ENCODE measurements at regions not wholly inside any gene's neighbourhood (a gene's known extent, or its start where the extent isn't known, plus 50 kb on each side); places are given as distances from the start of the nearest gene placed in this dataset.
"Not testable (repeated sequence)": the region's sequence is repeated elsewhere in the genome, so short reads cannot be mapped to it uniquely, and the experiment has no call there.

DNA sequence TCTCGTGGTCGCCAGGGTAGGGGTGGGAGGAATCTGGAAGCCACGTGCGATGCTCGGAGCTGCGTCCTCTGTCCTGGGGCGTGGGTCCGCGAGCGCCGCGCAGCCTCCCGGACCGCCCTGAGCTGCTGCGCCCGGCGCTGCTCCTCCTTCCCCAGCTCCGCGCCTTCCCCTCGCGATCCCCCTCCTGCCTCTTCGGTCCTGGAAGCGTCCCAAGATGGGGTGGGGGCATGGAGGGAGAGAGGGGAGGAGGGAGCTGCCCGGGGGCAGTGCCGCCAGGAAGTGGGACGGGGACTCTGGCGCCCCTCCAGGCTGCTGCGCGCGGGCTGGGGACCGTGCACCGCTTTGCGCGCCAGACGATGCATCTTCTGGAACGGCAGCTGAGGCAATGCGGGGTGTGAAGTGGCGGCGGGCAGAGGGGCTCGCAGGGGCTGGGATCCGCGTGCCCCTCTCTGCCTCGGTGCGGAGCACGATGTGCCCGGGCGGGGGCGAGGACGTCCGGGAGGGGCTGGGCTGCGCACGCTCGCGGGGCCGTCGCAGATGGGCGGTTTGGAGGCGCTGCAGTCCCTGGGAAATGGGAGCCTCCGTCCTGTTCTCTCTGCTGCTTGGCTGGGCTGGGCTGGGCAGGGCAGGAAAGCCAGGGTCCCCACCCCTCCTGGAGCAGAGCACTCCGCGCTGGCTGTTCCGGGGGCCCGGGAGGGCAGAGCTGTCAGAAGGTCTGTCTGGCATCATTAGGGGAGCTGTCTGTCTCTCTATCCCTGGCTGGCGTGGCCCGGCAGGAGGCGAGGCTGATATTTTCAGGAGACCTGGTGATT, 388.0 kb downstream of the SEC14L1 start:
- DNase-seq (ENCODE audit: insufficient read length, low spot score) (no peak), FAIRE-seq (no peak)

DNA sequence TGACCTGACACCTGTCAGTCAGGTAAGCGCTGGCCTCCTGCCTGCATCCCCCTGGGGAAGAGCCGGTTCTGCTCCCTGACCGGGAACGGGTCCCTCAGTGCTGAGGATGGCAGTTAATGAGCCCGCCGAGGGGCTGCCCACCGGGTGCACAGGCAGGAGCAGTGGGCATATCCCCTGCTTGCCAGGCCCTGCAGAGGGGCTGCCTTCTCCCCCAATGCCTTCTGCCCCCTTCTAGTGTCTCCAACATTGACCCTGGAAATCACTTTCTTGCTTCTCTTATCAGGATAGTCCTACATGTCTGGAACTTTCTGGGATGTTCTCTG, 388.5 kb downstream of the SEC14L1 start:
- no peak for FAIRE-seq

DNA sequence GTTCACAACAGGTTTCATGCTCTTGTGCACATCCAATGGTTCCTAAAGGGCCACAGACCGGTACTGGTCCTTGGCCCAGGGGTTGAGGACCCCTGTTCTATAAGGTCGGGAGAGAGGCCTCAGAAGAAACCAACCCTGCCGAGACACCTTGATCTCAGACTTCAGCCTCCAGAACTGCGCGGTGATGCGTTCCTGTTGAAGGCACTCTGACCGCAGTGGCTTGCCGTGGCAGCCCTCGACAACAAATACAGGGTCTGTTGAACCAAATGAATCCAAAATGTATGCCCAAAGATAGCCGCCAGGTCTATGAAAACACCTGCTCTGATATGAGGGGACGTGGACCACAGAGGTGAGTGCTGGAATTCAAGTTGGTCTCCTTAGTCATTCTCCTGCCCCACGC, 389.8 kb downstream of the SEC14L1 start:
- FAIRE-seq (no peak), DNase-seq (ENCODE audit: insufficient read length, low spot score) (no peak)

More for the DNA sequence above, 388.5 kb downstream of the SEC14L1 start:
- no peak for DNase-seq (ENCODE audit: insufficient read length, low spot score)

DNA sequence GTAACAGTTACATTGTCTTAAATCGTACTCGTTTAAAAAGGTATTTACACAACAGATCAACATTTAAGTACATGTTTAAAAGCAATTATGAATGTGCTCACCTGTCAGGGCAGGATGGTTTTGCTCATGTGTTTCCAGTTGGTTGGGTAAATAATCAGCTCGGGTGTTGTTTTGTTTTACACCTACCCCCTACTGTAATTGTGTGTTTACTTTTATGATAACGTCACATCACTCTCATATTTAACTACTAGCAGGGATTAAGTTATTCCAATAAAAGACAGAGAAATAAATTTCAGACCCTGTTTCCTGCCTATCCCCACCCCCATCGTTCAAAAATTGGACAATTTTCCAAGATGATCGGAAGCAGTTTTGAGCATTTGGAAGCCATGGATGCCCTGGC, 390.2 kb downstream of the SEC14L1 start:
- FAIRE-seq (no peak), DNase-seq (ENCODE audit: insufficient read length, low spot score) (no peak)

DNA sequence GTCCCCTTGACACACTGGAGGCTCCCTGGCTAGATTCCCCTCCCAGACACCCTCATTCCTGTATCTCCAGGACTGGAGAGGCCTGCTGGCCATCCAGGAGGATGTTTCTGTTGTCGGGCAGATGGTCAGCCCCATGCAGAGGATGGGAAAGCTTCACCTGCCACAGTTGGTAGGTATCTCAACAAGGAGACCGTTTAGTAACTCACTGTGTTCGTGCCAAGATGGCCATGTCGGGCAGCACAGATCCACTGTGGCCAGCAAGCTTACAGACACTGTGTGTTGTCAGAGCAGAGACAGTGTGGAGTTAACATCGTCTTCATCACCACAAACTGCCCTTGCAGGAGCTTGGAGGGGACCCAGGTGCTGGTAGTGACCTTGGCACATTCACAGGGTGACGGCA, 390.9 kb downstream of the SEC14L1 start:
- FAIRE-seq, result no peak
- DNase-seq (ENCODE audit: insufficient read length, low spot score), result no peak

DNA sequence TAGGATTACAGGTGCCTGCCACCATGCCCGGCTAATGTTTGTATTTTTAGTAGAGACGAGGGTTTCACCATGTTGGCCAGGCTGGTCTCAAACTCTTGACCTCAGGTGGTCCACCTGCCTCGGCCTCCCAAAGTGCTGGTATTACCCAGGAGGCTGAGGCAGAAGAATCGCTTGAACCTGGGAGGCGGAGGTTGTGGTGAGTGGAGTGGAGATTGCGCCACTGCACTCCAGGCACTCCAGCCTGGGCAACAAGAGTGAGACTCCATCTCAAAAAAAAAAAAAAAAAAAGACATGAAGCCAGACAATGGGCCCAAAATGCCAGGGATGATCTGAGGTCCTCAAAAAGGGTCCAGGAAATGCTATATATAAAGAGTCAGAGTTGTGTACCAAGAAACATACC, 392.9 kb downstream of the SEC14L1 start:
- DNase-seq (ENCODE audit: insufficient read length, low spot score); FAIRE-seq: not testable (repeated sequence)

DNA sequence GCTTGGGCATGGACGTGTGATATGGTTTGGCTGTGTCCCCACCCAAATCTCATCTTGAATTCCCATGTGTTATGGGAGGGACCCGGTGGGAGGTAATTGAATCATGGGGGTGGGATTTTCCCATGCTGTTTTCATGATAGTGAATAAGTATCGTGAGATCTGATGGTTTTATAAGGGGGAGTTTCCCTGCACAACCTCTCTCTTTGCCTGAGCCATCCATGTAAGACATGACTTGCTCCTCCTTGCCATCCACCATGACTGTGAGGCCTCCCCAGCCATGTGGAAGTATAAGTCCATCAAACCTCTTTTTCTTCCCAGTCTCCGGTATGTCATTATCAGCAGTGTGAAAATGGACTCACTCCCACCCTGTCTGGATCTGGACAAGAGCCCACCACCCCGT, 393.4 kb downstream of the SEC14L1 start:
- FAIRE-seq (no peak), DNase-seq (ENCODE audit: insufficient read length, low spot score) (no peak)

DNA sequence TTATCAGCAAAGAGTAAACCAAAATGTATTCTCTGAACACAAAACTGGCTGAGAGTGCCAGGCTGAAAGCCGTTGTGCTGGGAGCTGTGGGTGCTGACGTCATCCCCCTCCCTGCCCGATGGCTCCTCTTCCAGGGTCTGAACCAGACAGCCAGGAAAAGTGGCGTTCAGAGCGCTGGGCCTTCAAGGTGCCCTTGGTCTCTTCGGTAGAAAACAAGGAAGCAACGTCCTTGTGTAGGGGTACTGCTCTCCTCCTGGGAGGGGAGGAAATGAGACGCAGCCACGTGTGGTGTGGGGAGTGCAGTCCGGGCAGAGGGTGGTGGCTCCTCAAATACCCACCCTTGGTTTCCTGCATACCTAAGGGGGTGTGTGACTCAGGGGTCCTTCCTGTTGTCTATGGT, 394.7 kb downstream of the SEC14L1 start:
- no peak for DNase-seq (ENCODE audit: insufficient read length, low spot score)
- no peak for FAIRE-seq

DNA sequence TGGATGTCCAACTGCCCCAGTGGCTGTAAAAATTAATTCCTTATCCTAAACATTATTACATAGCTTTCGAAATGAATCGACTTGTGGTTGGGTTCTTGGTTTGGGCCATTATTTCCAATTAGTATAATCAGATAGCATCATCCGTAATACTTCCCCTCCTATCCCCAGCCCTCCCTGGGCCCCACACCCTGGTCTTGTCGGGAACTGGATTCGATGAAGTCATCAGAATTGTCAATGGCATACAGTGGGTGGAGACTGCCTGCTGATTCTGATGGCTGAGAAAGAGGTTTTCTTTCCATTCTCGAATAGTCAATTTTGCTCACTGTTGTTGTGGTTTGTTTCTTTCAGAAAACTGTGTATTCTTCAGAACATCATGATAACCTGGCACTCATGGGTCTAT, 395.1 kb downstream of the SEC14L1 start:
- DNase-seq (ENCODE audit: insufficient read length, low spot score) (no peak), FAIRE-seq (no peak)

DNA sequence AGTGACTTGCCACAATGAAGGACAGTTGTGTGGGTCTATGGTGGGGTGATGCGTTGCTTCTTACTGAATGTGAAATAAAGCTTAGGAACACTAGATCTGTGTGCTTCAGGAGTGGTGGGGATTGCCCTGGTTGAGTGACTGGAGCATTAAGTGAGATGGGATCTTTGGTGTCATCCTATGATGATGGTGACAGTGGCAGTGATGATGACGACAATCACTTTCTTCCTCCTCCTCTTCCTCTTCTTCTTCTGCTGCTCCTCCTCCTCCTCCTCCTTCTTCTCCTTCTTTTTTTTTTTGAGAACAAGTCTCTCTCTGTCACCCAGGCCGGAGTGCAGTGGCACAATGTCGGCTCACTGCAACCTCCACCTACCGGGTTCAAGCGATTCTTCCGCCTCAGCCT, 396.8 kb downstream of the SEC14L1 start:
- no peak for FAIRE-seq
- no peak for DNase-seq (ENCODE audit: insufficient read length, low spot score)

DNA sequence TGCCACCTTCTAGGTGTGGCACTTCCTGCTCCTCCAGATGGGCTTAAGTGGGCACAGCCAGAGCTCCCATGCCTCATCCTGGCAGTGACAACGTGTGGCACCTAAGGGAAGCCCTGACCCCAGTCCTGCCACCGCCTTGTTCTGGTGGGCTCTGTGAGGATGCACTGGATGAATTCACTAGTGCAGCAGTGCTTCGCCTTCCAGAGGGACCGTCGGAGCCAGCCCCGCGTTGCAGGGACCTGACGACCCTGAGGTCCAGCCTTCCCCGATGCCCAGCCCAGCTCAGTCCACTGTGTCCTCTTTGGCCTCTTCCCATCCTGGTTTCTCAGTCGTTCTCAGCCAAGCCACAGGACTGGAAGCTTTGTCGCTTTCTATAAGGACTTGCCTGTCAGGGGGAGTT, 399.8 kb downstream of the SEC14L1 start:
- DNase-seq (ENCODE audit: insufficient read length, low spot score) (no peak), FAIRE-seq (no peak)

DNA sequence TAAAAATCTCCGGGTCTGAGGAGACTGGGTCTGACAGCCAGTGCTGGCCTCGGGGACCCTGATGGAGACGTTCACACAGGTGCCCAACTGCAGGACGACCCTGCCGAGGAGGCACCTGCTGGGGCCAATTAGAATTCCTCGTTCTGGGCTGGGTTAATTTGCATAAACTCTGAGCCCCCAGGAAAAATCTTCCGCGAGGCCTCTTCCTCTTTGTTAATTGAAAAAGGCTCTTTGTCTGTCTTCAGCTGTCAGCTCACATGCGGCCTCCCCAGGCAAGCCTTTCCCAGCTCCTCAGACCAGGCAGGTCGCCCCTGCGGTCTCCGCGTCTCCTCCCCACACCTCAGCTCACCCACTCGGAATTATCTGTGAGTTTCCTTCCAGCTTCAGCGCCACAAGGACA, 400.2 kb downstream of the SEC14L1 start:
- FAIRE-seq, result no peak

DNA sequence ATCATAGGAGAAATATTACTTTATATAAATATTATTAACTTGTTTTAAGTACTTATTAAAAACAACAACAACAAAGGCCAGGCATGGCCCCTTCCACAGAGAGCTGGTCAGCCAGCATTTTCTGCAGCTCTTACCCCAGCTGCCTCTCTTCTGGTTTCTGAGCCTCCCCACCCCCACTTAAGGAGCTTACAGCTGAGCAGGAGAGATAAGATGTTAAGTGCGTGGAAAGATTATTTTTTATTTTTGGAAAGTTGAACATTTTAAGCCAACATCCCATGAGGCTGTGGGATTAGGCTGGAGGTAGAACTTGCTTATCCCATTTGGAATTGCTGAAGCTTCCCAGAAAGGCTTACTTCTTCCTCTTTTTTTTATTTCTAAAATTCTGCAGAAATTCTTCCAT, 401.2 kb downstream of the SEC14L1 start:
- DNase-seq (ENCODE audit: insufficient read length, low spot score) (no peak), FAIRE-seq (no peak)

More for the DNA sequence above, 400.2 kb downstream of the SEC14L1 start:
- DNase-seq (ENCODE audit: insufficient read length, low spot score), result no peak

DNA sequence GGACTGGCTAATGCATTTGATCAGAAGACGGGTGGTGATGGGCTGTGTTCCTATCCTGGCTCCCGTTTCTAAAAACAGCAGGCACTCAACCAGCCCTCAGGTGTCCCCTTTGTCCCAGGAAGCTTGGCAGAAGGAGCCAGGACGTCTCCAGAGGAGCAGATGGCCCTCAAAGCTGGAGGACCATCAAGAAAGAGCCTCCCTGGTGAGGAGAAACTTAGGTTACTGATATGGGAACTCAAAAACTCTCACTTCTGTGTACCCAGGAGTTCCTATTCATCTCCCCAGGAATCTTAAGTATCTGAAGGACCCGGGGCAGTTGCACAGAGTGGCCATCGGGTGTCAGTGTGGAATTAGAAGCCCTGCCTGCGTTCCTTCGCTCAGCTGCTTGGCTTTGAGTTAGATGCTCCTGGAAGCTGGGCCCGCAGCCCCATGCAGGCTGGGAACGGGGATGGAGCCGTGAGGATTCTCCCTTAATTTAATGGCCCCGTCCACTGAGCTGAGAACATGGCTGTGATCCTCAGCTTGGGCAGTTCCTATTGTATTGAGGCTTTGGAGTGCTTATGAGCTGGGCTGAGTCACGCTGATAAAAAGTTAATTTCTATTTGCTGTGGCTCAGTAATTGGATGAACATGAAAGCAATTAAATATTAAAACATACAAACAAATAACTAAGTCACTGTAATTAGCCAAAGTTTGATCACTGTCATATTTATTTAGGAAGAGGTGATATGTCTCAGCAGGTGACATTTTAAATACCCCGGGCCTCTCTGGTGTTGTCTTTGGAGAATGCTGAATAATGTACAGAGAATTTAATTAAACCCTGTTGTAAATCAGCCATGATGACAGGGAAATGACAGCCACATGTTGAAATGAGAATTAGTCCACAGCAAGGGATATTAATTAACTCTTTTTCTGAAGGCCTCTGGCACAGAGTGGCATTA, 402.1 kb downstream of the SEC14L1 start:
- peak; percentile 48 for FAIRE-seq
- DNase-seq (ENCODE audit: insufficient read length, low spot score), result peak; percentile 62

DNA sequence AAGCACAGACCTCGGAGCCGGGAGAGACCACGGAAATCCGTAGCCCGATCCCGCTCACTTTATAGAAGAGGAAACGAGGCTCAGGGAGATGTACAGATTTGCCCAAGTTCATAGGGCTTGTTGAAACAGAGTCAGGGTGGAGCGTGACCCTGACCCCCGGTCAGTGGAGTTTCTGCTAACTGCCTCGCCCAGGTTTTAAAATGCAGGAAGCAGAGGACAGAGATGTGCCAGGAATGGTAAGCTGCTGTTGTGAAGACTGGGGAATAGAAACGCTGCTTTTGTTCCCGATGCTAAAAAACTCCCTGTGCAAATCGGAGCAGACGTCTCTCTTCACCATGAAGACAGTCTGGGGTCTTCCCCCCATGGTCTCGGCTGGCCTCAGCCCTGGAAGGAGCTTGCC, 403.0 kb downstream of the SEC14L1 start:
- FAIRE-seq (no peak), DNase-seq (ENCODE audit: insufficient read length, low spot score) (no peak)

DNA sequence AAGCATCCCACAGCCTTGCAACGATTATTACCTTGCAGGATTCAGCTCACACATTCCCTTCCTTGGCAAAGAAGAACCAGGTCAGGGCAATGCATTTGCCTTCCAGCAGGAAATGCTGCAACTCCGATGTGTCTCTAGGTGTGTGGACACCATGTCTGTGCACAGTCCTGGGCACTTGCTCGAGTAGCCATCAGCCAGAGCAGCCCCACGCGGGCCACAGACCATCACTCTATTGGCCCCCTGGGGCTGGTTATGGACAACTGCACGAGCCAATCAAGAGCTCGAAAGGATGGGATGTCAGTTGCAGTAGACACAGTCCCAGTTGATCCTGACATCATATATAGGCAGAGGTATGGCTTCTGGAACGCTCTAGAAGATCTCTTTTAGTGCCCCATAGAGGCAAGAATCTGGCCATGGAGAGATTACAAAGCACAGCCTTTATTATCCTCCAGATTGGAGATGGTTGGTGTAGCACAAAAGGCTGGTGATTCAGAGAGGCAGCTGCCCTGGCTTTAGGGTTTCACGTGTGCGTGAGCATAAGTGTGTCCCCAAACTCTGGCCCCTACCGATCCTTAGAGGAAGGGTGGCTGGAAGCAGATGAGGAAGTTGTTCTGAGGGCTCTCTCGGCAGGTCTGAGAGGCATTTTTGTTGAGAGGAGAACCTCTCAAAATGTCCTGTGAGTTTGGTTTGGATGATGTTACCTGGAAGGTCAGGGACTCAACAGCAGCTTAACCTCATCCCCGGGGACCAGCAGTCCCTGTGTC, 403.8 kb downstream of the SEC14L1 start:
- DNase-seq (ENCODE audit: insufficient read length, low spot score) (no peak), FAIRE-seq (no peak)

DNA sequence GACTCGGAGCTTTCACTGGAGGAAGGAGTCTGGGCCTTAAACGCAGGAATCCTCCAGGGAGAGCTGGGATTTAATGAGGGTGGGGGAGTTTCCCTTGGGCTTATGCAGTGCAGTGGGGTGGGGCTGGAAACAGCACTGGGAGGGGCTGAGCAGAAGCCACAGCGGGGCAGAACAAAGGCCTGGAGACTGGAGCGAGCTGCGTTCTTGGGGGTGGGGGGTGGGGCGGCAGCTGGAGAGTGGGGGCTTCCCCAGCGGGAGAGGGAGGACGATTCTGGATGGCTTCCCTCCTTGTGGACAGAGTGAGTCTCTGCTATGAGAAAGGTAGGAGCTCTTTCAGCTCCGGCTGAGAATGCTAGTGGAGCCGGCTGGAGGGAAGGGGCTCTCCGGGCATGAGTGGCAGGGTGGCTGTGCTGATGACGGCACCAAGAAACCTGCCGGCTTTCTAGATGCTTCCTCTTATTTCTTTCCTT, 406.0 kb downstream of the SEC14L1 start:
- no peak for DNase-seq (ENCODE audit: insufficient read length, low spot score)

DNA sequence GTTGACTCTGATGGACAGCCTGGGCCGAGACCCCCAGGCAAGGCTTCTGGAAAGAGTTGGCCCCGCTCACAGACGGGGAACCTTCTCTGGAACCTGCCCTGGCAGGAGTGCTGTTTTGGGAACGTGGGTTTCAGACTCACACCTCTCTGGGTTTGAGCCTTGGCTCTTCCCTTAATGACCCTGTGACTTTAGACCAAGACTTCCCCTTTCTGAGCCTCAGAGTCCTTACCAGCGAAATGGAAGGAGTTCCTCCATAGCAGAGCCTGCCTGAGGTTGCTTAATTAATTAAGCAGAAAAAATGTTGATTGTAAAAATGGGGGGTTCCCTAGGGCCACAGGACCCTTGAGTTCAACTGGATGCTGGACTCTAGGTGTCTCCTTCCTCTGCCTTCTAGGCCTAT, 408.2 kb downstream of the SEC14L1 start:
- no peak for DNase-seq (ENCODE audit: insufficient read length, low spot score)
- no peak for FAIRE-seq

More for the DNA sequence above, 406.0 kb downstream of the SEC14L1 start:
- FAIRE-seq, result no peak

DNA sequence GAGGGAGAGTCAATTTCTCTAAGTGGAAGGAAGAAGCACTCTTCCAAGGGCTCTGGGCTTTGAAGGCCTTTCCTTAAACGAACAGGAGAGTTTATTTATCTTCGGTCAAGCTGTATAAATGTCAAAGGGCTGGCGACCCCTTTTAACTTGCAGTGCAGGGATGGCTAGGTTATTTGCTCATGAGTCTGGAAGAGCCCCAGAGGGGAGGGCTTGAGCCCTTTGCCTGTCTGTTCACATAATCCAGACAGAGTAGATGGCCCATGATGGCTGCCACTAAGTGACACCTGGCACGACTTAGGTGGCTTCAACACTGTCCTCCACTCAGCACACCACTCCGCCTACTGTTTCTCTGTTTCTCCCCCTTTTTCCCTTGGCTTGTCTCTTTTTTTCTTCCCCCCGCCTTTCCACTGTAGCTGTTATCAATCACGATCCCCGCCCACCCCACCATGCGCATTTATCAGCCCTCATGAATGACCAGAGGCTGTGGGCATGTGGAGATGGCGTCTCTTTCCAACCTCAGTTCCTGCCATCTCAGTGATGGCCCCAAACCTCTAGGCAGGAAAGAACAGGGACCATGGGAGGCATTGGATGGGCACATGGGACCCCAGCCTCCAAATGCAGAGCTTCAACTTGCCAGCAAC, 408.7 kb upstream of the TNRC6C start:
- FAIRE-seq, result no peak
- DNase-seq (ENCODE audit: insufficient read length, low spot score), result no peak

DNA sequence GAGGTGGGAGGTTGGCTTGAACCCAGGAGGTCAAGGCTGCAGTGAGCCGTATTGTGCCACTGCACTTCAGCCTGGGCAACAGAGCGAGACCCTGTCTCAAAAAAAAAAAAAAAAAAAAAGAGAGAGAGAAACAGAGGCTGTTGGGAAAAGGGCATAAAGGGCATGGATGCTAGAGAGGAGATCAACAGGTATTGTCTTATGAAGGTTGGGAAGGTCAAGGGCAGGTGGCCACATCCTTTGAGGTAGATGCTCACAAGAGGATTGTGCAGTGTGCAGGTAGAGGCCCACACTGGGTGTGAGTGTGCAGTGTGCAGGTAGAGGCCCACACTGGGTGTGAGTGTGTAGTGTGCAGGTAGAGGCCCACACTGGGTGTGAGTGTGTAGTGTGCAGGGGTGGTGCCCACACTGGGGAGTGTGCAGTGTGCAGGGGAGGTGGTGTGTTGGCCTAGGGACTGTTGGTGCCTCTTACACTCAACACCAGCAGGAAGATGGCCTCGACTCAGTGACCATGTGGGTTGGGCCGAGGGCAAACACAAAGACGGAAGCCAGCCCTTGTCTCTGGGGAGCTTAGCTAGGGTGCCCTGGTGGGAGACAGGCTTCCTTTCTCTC, 404.9 kb upstream of the TNRC6C start:
- DNase-seq (ENCODE audit: insufficient read length, low spot score) (no peak), FAIRE-seq (no peak)
